ENCODE measurements at regions not wholly inside any gene's neighbourhood (a gene's known extent, or its start where the extent isn't known, plus 50 kb on each side); places are given as distances from the start of the nearest gene placed in this dataset.
"Not testable (repeated sequence)": the region's sequence is repeated elsewhere in the genome, so short reads cannot be mapped to it uniquely, and the experiment has no call there.

- Histone ChIP-seq H3K9me3 (ENCODE audit: control insufficient read depth, low read length) (no peaks in the 10 kb centered on the region), H3K27ac (ENCODE audit: low read depth, low read length, severe bottlenecking) (no peak overlapping the region), H3K4me1 (ENCODE audit: control insufficient read depth, insufficient read depth, low read length, poor library complexity, severe bottlenecking) (no peaks in the 10 kb centered on the region), H3K4me3 (ENCODE audit: extremely low read depth, insufficient read depth, low read length, poor library complexity, severe bottlenecking) (no peak overlapping the region), H3K36me3 (ENCODE audit: control insufficient read depth, insufficient read depth, low read length) (no peaks in the 10 kb centered on the region)
- 87 to 90% methylated on average over 3 of the region's 5 CpGs for WGBS, 2 experiments (ENCODE audit: insufficient coverage in 2 of 2)
Observed at GRCh38 chr5:66440202-66440680, 156.0 kb upstream of the MAST4 start.

GRCh38 chr5:66441351-66441750 lies 154.8 kb upstream of the MAST4 start:
- Histone ChIP-seq H3K4me3 (ENCODE audit: extremely low read depth, insufficient read depth, low read length, poor library complexity, severe bottlenecking) (no peak overlapping the region), H3K9me3 (ENCODE audit: control insufficient read depth, low read length) (no peaks in the 10 kb centered on the region), H3K4me1 (ENCODE audit: control insufficient read depth, insufficient read depth, low read length, poor library complexity, severe bottlenecking) (no peaks in the 10 kb centered on the region), H3K36me3 (ENCODE audit: control insufficient read depth, insufficient read depth, low read length) (no peaks in the 10 kb centered on the region), H3K27ac (ENCODE audit: low read depth, low read length, severe bottlenecking) (no peak overlapping the region)
- no CpG with 5 or more reads among the region's 1 CpG for WGBS, 2 experiments (ENCODE audit: insufficient coverage in 2 of 2)

GRCh38 chr5:66442951-66443445 lies 153.2 kb upstream of the MAST4 start:
- Histone ChIP-seq H3K27ac (ENCODE audit: low read depth, low read length, severe bottlenecking) (no peak overlapping the region), H3K9me3 (ENCODE audit: control insufficient read depth, low read length) (no peaks in the 10 kb centered on the region), H3K36me3 (ENCODE audit: control insufficient read depth, insufficient read depth, low read length) (no peaks in the 10 kb centered on the region), H3K4me3 (ENCODE audit: extremely low read depth, insufficient read depth, low read length, poor library complexity, severe bottlenecking) (no peak overlapping the region), H3K4me1 (ENCODE audit: control insufficient read depth, insufficient read depth, low read length, poor library complexity, severe bottlenecking) (no peaks in the 10 kb centered on the region)
- 76 to 87% methylated on average over 2 to 5 of the region's 5 CpGs for WGBS, 2 experiments (ENCODE audit: insufficient coverage in 2 of 2)

GRCh38 chr5:66443462-66444130 lies 152.6 kb upstream of the MAST4 start:
- Histone ChIP-seq H3K9me3 (ENCODE audit: control insufficient read depth, low read length) (no peaks in the 10 kb centered on the region), H3K27ac (ENCODE audit: low read depth, low read length, severe bottlenecking) (no peak overlapping the region), H3K4me3 (ENCODE audit: extremely low read depth, insufficient read depth, low read length, poor library complexity, severe bottlenecking) (no peak overlapping the region), H3K36me3 (ENCODE audit: control insufficient read depth, insufficient read depth, low read length) (no peaks in the 10 kb centered on the region), H3K4me1 (ENCODE audit: control insufficient read depth, insufficient read depth, low read length, poor library complexity, severe bottlenecking) (no peaks in the 10 kb centered on the region)
- WGBS, 2 experiments (ENCODE audit: insufficient coverage in 2 of 2), result 87 to 95% methylated on average over 3 to 4 of the region's 4 CpGs

GRCh38 chr5:66448070-66448469 lies 148.1 kb upstream of the MAST4 start:
- not testable (repeated sequence) for H3K4me1 ChIP-seq (ENCODE audit: control insufficient read depth, insufficient read depth, low read length, poor library complexity, severe bottlenecking); H3K4me3 ChIP-seq (ENCODE audit: extremely low read depth, insufficient read depth, low read length, poor library complexity, severe bottlenecking); H3K27ac ChIP-seq (ENCODE audit: low read depth, low read length, severe bottlenecking); H3K9me3 ChIP-seq (ENCODE audit: control insufficient read depth, low read length); H3K36me3 ChIP-seq (ENCODE audit: control insufficient read depth, insufficient read depth, low read length)
- WGBS, 2 experiments (ENCODE audit: insufficient coverage in 2 of 2), result no CpG with 5 or more reads among the region's 1 CpG

- Histone ChIP-seq H3K4me3 (ENCODE audit: extremely low read depth, insufficient read depth, low read length, poor library complexity, severe bottlenecking) (no peak overlapping the region), H3K36me3 (ENCODE audit: control insufficient read depth, insufficient read depth, low read length) (no peaks in the 10 kb centered on the region), H3K9me3 (ENCODE audit: control insufficient read depth, low read length) (peaks cover 7% of the 10 kb centered on the region), H3K4me1 (ENCODE audit: control insufficient read depth, insufficient read depth, low read length, poor library complexity, severe bottlenecking) (peaks cover 4% of the 10 kb centered on the region), H3K27ac (ENCODE audit: low read depth, low read length, severe bottlenecking) (no peak overlapping the region)
- WGBS, 2 experiments (ENCODE audit: insufficient coverage in 2 of 2), result 90 to 93% methylated on average over 3 to 6 of the region's 6 CpGs
Observed at GRCh38 chr5:66450237-66450636, 146.0 kb upstream of the MAST4 start.

- WGBS, 2 experiments (ENCODE audit: insufficient coverage in 2 of 2), result 100% methylated on average over 2 of the region's 2 CpGs; no CpG with 5 or more reads in 1 of the 2 experiments
- Histone ChIP-seq H3K4me1 (ENCODE audit: control insufficient read depth, insufficient read depth, low read length, poor library complexity, severe bottlenecking) (peaks cover 4% of the 10 kb centered on the region), H3K27ac (ENCODE audit: low read depth, low read length, severe bottlenecking) (no peak overlapping the region), H3K9me3 (ENCODE audit: control insufficient read depth, low read length) (peaks cover 7% of the 10 kb centered on the region), H3K36me3 (ENCODE audit: control insufficient read depth, insufficient read depth, low read length) (no peaks in the 10 kb centered on the region), H3K4me3 (ENCODE audit: extremely low read depth, insufficient read depth, low read length, poor library complexity, severe bottlenecking) (no peak overlapping the region)
Observed at GRCh38 chr5:66450988-66451387, 145.2 kb upstream of the MAST4 start.

GRCh38 chr5:66452109-66452508 lies 144.1 kb upstream of the MAST4 start:
- no peak overlapping the region for H3K4me3 ChIP-seq (ENCODE audit: extremely low read depth, insufficient read depth, low read length, poor library complexity, severe bottlenecking)
- H3K4me1 ChIP-seq (ENCODE audit: control insufficient read depth, insufficient read depth, low read length, poor library complexity, severe bottlenecking), result peaks cover 4% of the 10 kb centered on the region
- no peak overlapping the region for H3K27ac ChIP-seq (ENCODE audit: low read depth, low read length, severe bottlenecking)
- peaks cover 7% of the 10 kb centered on the region for H3K9me3 ChIP-seq (ENCODE audit: control insufficient read depth, low read length)
- WGBS, 2 experiments (ENCODE audit: insufficient coverage in 2 of 2), result 50% methylated on average over 1 of the region's 1 CpG; no CpG with 5 or more reads in 1 of the 2 experiments
- no peaks in the 10 kb centered on the region for H3K36me3 ChIP-seq (ENCODE audit: control insufficient read depth, insufficient read depth, low read length)

- H3K36me3 ChIP-seq (ENCODE audit: control insufficient read depth, insufficient read depth, low read length), result no peaks in the 10 kb centered on the region
- no peak overlapping the region for H3K4me3 ChIP-seq (ENCODE audit: extremely low read depth, insufficient read depth, low read length, poor library complexity, severe bottlenecking)
- peak overlapping the region; percentile 77 for H3K27ac ChIP-seq (ENCODE audit: low read depth, low read length, severe bottlenecking)
- 86 to 89% methylated on average over 9 to 13 of the region's 13 CpGs for WGBS, 2 experiments (ENCODE audit: insufficient coverage in 2 of 2)
- H3K4me1 ChIP-seq (ENCODE audit: control insufficient read depth, insufficient read depth, low read length, poor library complexity, severe bottlenecking), result peaks cover 4% of the 10 kb centered on the region
- peaks cover 7% of the 10 kb centered on the region for H3K9me3 ChIP-seq (ENCODE audit: control insufficient read depth, low read length)
Observed at GRCh38 chr5:66454186-66455078, 141.8 kb upstream of the MAST4 start.

- no peak overlapping the region for H3K27ac ChIP-seq (ENCODE audit: low read depth, low read length, severe bottlenecking)
- H3K9me3 ChIP-seq (ENCODE audit: control insufficient read depth, low read length), result no peaks in the 10 kb centered on the region
- no peak overlapping the region for H3K4me3 ChIP-seq (ENCODE audit: extremely low read depth, insufficient read depth, low read length, poor library complexity, severe bottlenecking)
- peaks cover 4% of the 10 kb centered on the region for H3K4me1 ChIP-seq (ENCODE audit: control insufficient read depth, insufficient read depth, low read length, poor library complexity, severe bottlenecking)
- H3K36me3 ChIP-seq (ENCODE audit: control insufficient read depth, insufficient read depth, low read length), result no peaks in the 10 kb centered on the region
- WGBS, 2 experiments (ENCODE audit: insufficient coverage in 2 of 2), result 100% methylated on average over 1 of the region's 3 CpGs; no CpG with 5 or more reads in 1 of the 2 experiments
Observed at GRCh38 chr5:66459728-66460127, 136.5 kb upstream of the MAST4 start.
